HG03039 (cell line): ENCODE measurements at regions not wholly inside any gene's neighbourhood (a gene's known extent, or its start where the extent isn't known, plus 50 kb on each side); places are given as distances from the start of the nearest gene placed in this dataset.
"Not testable (repeated sequence)": the region's sequence is repeated elsewhere in the genome, so short reads cannot be mapped to it uniquely, and the experiment has no call there.

Experiments
- ATAC-seq: cut with Tn5 transposase; IDR thresholded peaks from one replicate; pipeline ENCODE4 v1.9.1; 2021; ENCODE audit warnings: mild to moderate bottlenecking, moderate library complexity; ENCODE audit not compliant: unreplicated experiment

DNA sequence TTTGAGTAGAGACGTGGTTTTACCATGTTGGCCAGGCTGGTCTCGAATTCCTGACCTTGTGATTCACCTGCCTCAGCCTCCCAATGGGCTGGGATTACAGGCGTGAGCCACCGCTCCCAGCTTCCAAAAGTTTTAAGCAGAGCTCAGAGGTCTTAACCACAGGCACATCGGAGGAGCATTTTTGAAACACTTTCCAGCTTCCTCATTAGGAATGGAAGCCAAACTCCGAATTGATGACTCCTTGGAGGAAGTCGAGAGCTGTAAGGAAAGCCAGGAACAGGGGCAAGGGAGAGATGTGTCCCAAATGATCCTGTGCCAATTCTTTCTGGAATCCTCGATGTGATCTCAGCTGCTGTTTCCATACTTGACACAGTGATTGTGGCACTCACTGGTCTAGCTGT is 56.2 kb upstream of the CCZ1B start:
- not testable (repeated sequence) for ATAC-seq

GRCh38 chr7:6883756-6884155 is 57.7 kb upstream of the CCZ1B start:
- not testable (repeated sequence) for ATAC-seq

DNA sequence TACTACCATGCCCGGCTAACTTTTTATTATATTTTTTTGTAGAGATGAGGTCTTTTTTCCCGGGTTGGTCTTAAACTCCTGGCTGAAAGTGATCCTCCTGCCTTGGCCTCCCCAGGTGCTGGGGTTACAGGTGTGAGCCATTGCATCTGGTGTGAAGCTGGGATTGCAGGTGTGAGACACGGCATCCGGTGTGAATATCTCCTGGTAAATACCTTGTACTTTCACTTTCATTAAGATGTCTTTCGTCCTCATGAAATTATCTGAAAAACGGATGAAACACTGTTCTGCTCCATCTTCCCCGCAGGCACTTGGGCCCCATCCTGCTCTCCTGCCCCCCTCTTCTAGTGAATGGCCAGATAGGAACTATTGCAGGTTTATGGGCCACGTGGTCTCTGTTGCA is 60.1 kb upstream of the CCZ1B start:
- no peak for ATAC-seq

DNA sequence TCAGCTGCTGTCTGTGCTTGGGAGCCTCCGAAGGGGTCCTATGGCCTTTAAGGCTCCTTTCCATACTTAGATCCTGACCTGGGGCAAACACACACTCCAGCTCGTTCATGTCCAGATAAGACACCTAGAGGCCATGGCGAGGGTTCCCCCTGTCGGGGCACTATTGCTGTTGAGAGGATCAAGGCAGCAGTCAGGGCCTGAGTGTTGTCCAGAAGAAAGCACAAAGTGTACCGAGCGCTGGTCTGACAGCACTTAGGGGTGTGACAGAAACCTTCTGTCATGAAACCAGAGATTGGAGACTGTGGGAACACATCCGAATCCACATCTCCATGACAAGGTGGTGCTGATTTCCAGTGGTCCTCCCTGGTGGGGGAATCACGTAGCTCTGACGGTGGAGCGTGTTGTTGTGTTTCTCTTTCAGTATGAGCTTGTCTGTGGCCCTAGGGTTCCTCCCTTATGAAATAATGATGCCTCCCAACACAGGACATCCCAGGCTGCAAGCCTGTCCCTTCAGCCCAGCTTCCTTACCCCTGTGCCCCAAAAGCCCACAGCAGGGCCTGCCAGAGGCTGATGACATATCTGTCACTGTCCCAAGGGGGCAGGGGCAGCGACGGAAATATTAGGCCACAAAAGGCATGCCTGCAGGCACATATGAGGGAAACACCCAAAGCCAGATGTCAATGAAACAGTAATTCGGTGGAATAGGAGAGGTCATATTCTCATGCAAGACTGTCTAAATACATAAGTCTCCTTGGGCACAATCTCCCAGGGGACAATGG is 62.4 kb upstream of the CCZ1B start:
- not testable (repeated sequence) for ATAC-seq

GRCh38 chr7:6889252-6889812 is 63.3 kb upstream of the CCZ1B start:
- no peak for ATAC-seq

DNA sequence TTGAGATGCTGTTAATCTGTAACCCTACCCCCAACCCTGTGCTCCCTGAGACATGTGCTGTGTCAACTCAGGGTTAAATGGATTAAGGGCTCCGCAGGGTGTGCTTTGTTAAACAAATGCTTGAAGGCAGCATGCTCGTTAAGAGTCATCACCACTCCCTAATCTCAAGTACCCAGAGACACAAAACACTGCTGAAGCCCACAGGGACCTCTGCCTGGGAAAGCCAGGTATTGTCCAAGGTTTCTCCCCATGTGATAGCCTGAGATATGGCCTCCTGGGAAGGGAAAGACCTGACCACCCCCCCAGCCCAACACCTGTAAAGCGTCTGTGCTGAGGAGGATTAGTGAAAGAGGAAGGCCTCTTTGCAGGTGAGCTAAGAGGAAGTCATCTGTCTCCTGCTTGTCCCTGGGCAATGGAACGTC is 76.0 kb upstream of the CCZ1B start:
- ATAC-seq = not testable (repeated sequence)

DNA sequence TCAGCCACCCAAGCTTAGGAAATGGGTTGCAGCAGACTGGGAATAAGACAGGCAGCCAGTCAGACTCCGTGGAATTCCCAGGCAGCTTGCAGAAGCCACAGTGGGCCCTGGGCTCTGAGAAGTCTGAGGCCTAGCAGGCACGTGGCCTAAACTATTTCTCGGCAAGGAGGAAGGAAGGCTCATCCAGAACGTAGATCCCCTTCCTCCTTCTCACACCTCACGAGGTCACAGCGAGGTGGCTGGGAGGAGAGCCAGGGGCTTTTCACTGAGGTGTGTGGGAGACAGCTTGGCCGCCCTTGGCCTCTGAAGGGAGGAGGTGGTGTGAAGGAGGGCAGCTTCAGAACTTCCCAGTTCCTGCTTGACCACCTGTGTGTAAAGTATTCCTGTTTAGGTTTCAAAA is 77.2 kb upstream of the CCZ1B start:
- ATAC-seq = not testable (repeated sequence)

DNA sequence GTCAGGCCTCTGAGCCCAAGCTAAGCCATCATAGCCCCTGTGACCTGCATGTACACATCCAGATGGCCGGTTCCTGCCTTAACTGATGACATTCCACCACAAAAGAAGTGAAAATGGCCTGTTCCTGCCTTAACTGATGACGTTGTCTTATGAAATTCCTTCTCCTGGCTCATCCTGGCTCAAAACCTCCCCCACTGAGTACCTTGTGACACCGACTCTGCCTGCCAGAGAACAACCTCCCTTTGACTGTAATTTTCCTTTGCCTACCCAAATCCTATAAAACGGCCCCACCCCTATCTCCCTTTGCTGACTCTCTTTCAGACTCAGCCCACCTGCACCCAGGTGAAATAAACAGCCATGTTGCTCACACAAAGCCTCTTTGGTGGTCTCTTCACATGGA is 77.7 kb upstream of the CCZ1B start:
- not testable (repeated sequence) for ATAC-seq

- ATAC-seq = no peak
These were observed 91.2 kb upstream of the CCZ1B start for GRCh38 chr7:6917258-6917657.

DNA sequence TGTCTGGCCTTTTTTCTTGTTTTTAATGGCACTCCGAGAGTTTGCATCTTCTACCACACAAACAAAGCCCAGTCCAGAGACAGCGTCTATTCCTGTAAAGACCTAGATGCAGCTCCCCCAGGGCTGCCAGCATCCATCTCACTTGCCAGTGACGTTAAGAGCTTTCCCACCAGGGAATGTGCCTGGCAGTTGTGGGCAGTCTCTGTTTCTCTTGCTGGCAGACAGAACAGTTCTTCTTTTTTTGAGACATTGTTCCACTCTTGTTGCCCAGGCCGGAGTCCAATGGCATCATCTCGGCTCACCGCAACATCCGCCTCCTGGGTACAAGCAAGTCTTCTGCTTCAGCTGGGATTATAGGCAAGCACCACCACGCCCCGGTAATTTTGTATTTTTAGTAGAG is 93.1 kb upstream of the CCZ1B start:
- not testable (repeated sequence) for ATAC-seq

DNA sequence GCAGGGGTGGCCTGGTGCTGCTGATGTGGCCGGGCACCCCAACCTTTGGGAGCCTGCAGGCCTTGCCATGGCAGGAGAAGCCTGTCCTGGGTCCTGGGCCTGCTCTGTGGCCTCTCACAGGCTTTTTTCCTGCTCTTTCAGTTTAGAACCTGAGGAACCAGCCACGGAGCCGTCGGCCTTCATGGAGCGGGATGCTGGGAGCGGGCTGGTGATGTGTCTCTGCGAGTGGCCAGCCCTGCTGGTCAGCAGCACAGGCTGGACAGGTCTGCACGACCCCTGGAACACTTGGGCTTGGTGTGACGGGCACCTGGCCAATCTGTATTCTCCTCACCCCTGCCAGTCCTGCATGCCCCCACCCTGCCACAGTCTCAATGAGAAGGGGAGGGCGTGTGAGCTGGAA is 98.4 kb upstream of the CCZ1B start:
- ATAC-seq = not testable (repeated sequence)

- ATAC-seq = not testable (repeated sequence)
These were observed 100.4 kb upstream of the CCZ1B start for GRCh38 chr7:6926193-6927174.

GRCh38 chr7:6927643-6928042 is 101.6 kb upstream of the CCZ1B start:
- not testable (repeated sequence) for ATAC-seq

GRCh38 chr7:6929588-6929987 is 103.5 kb upstream of the CCZ1B start:
- not testable (repeated sequence) for ATAC-seq

DNA sequence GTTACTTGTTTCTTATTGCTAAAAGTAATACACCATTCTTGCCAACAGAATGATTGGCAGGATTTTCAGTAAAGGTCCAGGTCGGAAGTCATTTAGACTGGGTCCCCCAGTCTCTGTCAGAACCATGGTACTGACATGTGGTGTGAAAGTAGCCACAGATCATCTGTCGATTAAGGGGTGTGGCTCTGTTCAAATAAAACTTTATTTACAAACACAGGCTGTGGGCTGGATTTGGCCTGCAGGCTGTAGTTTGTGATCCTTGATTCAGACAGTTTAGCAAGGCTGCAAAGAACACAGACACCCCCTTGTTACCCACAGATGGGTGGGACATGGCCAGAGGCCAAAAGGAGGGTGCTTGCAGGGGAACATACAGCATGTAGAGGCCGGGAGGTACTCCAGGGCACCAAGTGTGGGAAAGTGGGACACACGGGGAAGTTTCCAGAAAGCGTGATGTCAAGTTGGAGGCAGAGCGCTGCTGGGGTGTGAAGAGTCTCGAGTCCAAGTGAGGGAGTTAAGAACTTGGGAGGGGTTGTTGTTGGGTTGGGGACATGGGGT is 104.1 kb upstream of the CCZ1B start:
- not testable (repeated sequence) for ATAC-seq

DNA sequence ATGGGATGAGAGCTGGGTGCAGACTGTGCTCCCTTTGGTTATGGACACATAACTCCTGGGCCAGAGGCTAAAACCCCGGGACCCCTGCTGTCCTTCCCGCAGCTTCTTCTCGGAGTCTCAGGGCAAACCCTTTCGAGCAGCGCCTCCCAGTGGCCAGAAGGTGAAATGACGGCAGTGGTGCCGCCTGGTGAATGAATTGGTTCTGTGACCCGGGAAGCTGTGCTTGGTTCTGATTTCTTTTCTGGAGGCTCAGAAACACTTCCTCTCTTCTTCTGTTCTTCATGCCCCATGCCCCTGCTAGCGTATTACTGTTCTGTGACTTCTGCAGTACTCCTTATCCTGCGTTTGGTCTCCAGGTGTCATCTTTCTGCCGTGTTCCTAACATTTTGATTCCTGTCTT is 104.7 kb upstream of the CCZ1B start:
- ATAC-seq = not testable (repeated sequence)

DNA sequence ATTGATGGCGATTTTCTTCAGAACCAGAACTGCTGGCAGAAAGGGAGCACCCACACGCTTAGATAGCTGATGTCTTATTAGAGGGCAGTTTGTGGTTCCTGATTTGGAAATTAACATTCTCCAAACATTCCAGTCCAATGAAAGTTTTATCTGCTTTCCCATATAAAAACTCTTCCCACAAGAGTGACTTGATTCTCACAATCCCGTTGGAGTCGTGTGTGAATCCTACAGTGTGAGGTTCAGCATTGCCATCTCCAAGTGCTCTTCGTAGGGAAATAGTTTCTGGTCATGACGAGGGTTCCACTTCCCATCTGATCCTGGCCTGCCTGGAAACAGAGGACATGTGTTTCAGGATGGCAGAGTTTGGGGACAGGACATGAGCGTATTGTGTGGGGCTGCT is 105.4 kb upstream of the CCZ1B start:
- not testable (repeated sequence) for ATAC-seq

GRCh38 chr7:6933954-6934632 is 108.0 kb upstream of the CCZ1B start:
- not testable (repeated sequence) for ATAC-seq

DNA sequence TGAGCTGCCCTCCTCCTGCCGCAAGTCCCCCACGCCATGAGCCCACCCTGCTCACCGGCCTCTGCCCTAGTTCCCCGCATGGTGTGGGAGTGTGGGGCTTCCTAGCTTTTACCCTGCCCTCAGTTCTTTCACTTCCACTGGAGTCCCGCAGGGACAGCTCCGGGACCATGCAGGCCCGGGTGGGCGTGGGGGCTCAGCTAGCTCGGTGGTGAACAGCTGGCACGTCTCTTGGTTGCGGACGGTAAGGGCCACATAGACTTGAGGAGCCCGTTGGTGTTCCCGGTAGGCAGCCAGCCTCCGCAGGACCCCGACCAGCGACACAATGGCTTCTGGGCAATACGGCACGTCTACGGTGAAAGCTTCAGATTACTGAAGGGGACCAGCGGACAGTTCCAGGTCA is 108.9 kb upstream of the CCZ1B start:
- ATAC-seq = no peak

DNA sequence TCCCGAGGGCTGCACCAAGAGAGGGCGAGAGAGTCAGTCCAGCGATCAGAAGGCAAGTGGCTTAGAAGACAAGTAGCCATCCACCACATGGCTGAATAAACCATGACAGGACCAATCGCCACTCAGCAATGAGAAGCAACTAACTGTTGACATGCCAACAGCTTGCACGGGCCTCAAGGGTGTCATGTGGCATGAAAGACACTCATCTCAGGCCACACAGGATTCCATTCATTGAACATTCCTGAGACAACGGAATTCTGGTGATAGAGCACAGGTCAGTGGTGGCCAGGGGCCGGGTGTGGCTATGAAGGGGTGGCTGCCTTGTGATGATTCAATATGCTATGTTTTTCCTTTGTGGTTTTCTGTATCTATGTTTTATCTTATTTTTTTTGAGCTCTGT is 110.6 kb upstream of the CCZ1B start:
- not testable (repeated sequence) for ATAC-seq
